GM23248 (cell line): ENCODE measurements at regions not wholly inside any gene's neighbourhood (a gene's known extent, or its start where the extent isn't known, plus 50 kb on each side); places are given as distances from the start of the nearest gene placed in this dataset.

ENCODE experiments used
- EZH2 ChIP-seq: fragments of 200-600 bp; sonication (generic); IDR thresholded peaks from 2 replicates; pipeline ENCODE4 v1.6.1; 2018; ENCODE audit warnings: antibody characterized with exemption, mild to moderate bottlenecking; ENCODE audit not compliant: insufficient read depth, poor library complexity, severe bottlenecking
- EZH2phosphoT487 ChIP-seq: fragments of 200-600 bp; sonication (generic); IDR thresholded peaks from 2 replicates; pipeline ENCODE4 v1.6.1; 2018; ENCODE audit warnings: antibody characterized with exemption, moderate library complexity, mild to moderate bottlenecking, low read depth; ENCODE audit not compliant: insufficient read depth

DNA sequence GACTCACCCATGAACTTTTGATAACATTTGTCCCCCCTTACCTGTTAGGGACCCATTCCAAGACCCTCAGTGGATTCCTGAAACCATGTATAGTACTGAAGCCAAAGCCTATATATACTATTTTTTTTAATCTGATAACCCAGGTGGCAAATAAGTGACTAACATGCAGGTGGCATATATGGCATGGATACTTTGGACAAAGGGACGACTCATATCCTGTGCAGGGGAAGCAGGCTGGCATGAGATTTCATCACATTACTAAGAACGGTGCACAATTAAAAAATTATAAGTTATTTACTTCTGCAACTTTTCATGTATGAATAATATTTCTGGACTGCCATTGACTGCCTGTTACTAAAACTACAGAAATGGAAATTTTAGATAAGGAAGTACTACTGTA, 880.1 kb upstream of the FBXO33 start:
- TF ChIP-seq EZH2 (no peak), EZH2phosphoT487 (no peak)
